ENCODE measurements at regions not wholly inside any gene's neighbourhood (a gene's known extent, or its start where the extent isn't known, plus 50 kb on each side); places are given as distances from the start of the nearest gene placed in this dataset.

DNA sequence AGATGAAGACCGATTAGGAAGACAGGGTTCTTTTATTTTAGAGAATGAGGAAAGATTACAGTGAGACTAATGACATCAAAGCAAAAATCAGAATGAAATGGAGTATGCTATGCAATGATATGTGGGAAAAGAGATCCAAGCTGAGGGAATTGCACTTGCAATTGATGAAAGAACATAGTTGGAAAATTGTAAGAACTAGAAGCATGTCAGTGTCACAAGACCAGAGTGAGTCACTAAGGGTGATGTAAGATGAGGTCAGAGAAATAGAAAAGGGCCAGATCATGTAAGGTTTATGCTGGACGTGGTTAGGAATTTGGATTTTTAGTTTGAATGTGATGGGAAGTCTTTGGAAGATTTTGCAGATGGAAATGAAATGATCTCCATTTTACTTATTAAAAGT is 1937.3 kb downstream of the OLFM4 start:
- CTCF ChIA-PET: no interaction called here
- ATAC-seq (no peak), DNase-seq (ENCODE audit: low spot score) (no peak)
- TF ChIP-seq, protein P1, sequence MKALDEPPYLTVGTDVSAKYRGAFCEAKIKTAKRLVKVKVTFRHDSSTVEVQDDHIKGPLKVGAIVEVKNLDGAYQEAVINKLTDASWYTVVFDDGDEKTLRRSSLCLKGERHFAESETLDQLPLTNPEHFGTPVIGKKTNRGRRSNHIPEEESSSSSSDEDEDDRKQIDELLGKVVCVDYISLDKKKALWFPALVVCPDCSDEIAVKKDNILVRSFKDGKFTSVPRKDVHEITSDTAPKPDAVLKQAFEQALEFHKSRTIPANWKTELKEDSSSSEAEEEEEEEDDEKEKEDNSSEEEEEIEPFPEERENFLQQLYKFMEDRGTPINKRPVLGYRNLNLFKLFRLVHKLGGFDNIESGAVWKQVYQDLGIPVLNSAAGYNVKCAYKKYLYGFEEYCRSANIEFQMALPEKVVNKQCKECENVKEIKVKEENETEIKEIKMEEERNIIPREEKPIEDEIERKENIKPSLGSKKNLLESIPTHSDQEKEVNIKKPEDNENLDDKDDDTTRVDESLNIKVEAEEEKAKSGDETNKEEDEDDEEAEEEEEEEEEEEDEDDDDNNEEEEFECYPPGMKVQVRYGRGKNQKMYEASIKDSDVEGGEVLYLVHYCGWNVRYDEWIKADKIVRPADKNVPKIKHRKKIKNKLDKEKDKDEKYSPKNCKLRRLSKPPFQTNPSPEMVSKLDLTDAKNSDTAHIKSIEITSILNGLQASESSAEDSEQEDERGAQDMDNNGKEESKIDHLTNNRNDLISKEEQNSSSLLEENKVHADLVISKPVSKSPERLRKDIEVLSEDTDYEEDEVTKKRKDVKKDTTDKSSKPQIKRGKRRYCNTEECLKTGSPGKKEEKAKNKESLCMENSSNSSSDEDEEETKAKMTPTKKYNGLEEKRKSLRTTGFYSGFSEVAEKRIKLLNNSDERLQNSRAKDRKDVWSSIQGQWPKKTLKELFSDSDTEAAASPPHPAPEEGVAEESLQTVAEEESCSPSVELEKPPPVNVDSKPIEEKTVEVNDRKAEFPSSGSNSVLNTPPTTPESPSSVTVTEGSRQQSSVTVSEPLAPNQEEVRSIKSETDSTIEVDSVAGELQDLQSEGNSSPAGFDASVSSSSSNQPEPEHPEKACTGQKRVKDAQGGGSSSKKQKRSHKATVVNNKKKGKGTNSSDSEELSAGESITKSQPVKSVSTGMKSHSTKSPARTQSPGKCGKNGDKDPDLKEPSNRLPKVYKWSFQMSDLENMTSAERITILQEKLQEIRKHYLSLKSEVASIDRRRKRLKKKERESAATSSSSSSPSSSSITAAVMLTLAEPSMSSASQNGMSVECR (CRISPR knock-in tag; IDR thresholded peaks at IDR 0.05; ENCODE audit: borderline replicate concordance): no peak
- TF ChIP-seq, protein P2, sequence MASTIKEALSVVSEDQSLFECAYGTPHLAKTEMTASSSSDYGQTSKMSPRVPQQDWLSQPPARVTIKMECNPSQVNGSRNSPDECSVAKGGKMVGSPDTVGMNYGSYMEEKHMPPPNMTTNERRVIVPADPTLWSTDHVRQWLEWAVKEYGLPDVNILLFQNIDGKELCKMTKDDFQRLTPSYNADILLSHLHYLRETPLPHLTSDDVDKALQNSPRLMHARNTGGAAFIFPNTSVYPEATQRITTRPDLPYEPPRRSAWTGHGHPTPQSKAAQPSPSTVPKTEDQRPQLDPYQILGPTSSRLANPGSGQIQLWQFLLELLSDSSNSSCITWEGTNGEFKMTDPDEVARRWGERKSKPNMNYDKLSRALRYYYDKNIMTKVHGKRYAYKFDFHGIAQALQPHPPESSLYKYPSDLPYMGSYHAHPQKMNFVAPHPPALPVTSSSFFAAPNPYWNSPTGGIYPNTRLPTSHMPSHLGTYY (CRISPR knock-in tag; IDR thresholded peaks at IDR 0.05): no peak
- no peak for TF ChIP-seq ZNF416 (CRISPR knock-in tag; IDR thresholded peaks at IDR 0.05)
- TF ChIP-seq NR1H2 (CRISPR knock-in tag; IDR thresholded peaks at IDR 0.05): no peak
- TF ChIP-seq SOX15 (CRISPR knock-in tag; IDR thresholded peaks at IDR 0.05): no peak
- TF ChIP-seq TEAD4 (CRISPR knock-in tag; IDR thresholded peaks at IDR 0.05): no peak
- no peak for TF ChIP-seq MXD4 (CRISPR knock-in tag; IDR thresholded peaks at IDR 0.05; ENCODE audit: borderline replicate concordance)
- TF ChIP-seq, protein P3, sequence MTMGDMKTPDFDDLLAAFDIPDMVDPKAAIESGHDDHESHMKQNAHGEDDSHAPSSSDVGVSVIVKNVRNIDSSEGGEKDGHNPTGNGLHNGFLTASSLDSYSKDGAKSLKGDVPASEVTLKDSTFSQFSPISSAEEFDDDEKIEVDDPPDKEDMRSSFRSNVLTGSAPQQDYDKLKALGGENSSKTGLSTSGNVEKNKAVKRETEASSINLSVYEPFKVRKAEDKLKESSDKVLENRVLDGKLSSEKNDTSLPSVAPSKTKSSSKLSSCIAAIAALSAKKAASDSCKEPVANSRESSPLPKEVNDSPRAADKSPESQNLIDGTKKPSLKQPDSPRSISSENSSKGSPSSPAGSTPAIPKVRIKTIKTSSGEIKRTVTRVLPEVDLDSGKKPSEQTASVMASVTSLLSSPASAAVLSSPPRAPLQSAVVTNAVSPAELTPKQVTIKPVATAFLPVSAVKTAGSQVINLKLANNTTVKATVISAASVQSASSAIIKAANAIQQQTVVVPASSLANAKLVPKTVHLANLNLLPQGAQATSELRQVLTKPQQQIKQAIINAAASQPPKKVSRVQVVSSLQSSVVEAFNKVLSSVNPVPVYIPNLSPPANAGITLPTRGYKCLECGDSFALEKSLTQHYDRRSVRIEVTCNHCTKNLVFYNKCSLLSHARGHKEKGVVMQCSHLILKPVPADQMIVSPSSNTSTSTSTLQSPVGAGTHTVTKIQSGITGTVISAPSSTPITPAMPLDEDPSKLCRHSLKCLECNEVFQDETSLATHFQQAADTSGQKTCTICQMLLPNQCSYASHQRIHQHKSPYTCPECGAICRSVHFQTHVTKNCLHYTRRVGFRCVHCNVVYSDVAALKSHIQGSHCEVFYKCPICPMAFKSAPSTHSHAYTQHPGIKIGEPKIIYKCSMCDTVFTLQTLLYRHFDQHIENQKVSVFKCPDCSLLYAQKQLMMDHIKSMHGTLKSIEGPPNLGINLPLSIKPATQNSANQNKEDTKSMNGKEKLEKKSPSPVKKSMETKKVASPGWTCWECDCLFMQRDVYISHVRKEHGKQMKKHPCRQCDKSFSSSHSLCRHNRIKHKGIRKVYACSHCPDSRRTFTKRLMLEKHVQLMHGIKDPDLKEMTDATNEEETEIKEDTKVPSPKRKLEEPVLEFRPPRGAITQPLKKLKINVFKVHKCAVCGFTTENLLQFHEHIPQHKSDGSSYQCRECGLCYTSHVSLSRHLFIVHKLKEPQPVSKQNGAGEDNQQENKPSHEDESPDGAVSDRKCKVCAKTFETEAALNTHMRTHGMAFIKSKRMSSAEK (CRISPR knock-in tag; IDR thresholded peaks at IDR 0.05; ENCODE audit: borderline replicate concordance): no peak
- TF ChIP-seq, protein P4, sequence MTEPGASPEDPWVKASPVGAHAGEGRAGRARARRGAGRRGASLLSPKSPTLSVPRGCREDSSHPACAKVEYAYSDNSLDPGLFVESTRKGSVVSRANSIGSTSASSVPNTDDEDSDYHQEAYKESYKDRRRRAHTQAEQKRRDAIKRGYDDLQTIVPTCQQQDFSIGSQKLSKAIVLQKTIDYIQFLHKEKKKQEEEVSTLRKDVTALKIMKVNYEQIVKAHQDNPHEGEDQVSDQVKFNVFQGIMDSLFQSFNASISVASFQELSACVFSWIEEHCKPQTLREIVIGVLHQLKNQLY (CRISPR knock-in tag; IDR thresholded peaks at IDR 0.05): no peak
- no peak for TF ChIP-seq ZNF219 (CRISPR knock-in tag; IDR thresholded peaks at IDR 0.05; ENCODE audit: borderline replicate concordance)
- TF ChIP-seq, protein P5, sequence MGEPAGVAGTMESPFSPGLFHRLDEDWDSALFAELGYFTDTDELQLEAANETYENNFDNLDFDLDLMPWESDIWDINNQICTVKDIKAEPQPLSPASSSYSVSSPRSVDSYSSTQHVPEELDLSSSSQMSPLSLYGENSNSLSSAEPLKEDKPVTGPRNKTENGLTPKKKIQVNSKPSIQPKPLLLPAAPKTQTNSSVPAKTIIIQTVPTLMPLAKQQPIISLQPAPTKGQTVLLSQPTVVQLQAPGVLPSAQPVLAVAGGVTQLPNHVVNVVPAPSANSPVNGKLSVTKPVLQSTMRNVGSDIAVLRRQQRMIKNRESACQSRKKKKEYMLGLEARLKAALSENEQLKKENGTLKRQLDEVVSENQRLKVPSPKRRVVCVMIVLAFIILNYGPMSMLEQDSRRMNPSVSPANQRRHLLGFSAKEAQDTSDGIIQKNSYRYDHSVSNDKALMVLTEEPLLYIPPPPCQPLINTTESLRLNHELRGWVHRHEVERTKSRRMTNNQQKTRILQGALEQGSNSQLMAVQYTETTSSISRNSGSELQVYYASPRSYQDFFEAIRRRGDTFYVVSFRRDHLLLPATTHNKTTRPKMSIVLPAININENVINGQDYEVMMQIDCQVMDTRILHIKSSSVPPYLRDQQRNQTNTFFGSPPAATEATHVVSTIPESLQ (CRISPR knock-in tag; IDR thresholded peaks at IDR 0.05): no peak
- no peak for TF ChIP-seq TCF7 (CRISPR knock-in tag; IDR thresholded peaks at IDR 0.05; ENCODE audit: low read depth)
- no peak for TF ChIP-seq TEAD1 (CRISPR knock-in tag; IDR thresholded peaks at IDR 0.05)
- no peak for TF ChIP-seq KAT7 (CRISPR knock-in tag; IDR thresholded peaks at IDR 0.05; ENCODE audit: borderline replicate concordance)
- TF ChIP-seq ZNF232 (CRISPR knock-in tag; IDR thresholded peaks at IDR 0.05): no peak
- TF ChIP-seq ZNF263 (CRISPR knock-in tag; IDR thresholded peaks at IDR 0.05; ENCODE audit: low read depth): no peak
- no peak for TF ChIP-seq RELA (CRISPR knock-in tag; IDR thresholded peaks at IDR 0.05; ENCODE audit: borderline replicate concordance)
- TF ChIP-seq ELF4 (CRISPR knock-in tag; IDR thresholded peaks at IDR 0.05; ENCODE audit: low read depth): no peak
- peaks cover 14% of the 10 kb centered on the region for H3K36me3 Mint-ChIP-seq
- no peak overlapping the region for H3K27ac Mint-ChIP-seq
- no peak overlapping the region for H3K4me3 Mint-ChIP-seq
- H3K4me1 Mint-ChIP-seq: 0 out of 2 replicates have a peak, but pooled peaks cover 7% of the 10 kb centered on the region
- H3K27me3 Mint-ChIP-seq (ENCODE audit: low read depth): no peaks in the 10 kb centered on the region
- H3K9me3 Mint-ChIP-seq: peaks cover 19% of the 10 kb centered on the region
- POLR2A ChIA-PET: no interaction called here
